Loucy (cell line): ENCODE measurements at regions not wholly inside any gene's neighbourhood (a gene's known extent, or its start where the extent isn't known, plus 50 kb on each side); places are given as distances from the start of the nearest gene placed in this dataset.

Experiments used
- H2AFZ ChIP-seq: fragments of 200-600 bp; sonication (generic); 2 replicates; pipeline ENCODE4 v1.6.0; 2016; ENCODE audit warnings: antibody characterized with exemption, mild to moderate bottlenecking, low read length, moderate library complexity
- H3F3A ChIP-seq: fragments of 200-600 bp; 2 replicates; pipeline ENCODE4 v1.6.0; 2016; ENCODE audit warnings: antibody characterized with exemption, low read depth, mild to moderate bottlenecking
- H3K27me3 ChIP-seq: fragments of 200-600 bp; sonication (generic); 2 replicates; pipeline ENCODE4 v1.6.1; 2014; ENCODE audit warnings: low read length, mild to moderate bottlenecking; ENCODE audit not compliant: insufficient read depth, poor library complexity, severe bottlenecking
- H3K36me3 ChIP-seq: fragments of 200-600 bp; sonication (generic); 2 replicates; pipeline ENCODE4 v1.6.1; 2016; ENCODE audit warnings: low read length; ENCODE audit not compliant: insufficient read depth
- H3K4me1 ChIP-seq: fragments of 200-600 bp; sonication (generic); 2 replicates; pipeline ENCODE4 v1.5.1; 2014; ENCODE audit warnings: low read length, mild to moderate bottlenecking; ENCODE audit not compliant: insufficient read depth, poor library complexity, severe bottlenecking
- H3K4me2 ChIP-seq: fragments of 200-600 bp; sonication (generic); 2 replicates; pipeline ENCODE4 v1.6.0; 2014; ENCODE audit warnings: antibody characterized with exemption, low read length, low read depth, mild to moderate bottlenecking; ENCODE audit not compliant: poor library complexity, severe bottlenecking
- H3K4me3 ChIP-seq: fragments of 200-600 bp; sonication (generic); 2 replicates; pipeline ENCODE4 v1.5.1; 2014; ENCODE audit warnings: low read length, mild to moderate bottlenecking, mixed read lengths; ENCODE audit not compliant: poor library complexity, severe bottlenecking
- H3K79me2 ChIP-seq: fragments of 200-600 bp; sonication (generic); 2 replicates; pipeline ENCODE4 v1.6.1; 2014; ENCODE audit warnings: low read length; ENCODE audit not compliant: insufficient read depth
- H3K9ac ChIP-seq: fragments of 200-600 bp; sonication (generic); 2 replicates; pipeline ENCODE4 v1.6.0; 2014; ENCODE audit warnings: mild to moderate bottlenecking, low read depth, low read length, moderate library complexity; ENCODE audit not compliant: poor library complexity, severe bottlenecking
- H3K9me2 ChIP-seq: fragments of 200-600 bp; sonication (generic); replicated peaks from 2 replicates; pipeline ENCODE4 v1.6.1; 2016; ENCODE audit warnings: low read depth, low read length, mixed read lengths
- H3K9me3 ChIP-seq: fragments of 200-600 bp; sonication (generic); 2 replicates; pipeline ENCODE4 v1.6.1; 2014; ENCODE audit warnings: mild to moderate bottlenecking, antibody characterized with exemption, low read length, low read depth; ENCODE audit not compliant: insufficient read depth
- H4K20me1 ChIP-seq: fragments of 200-600 bp; sonication (generic); 2 replicates; pipeline ENCODE4 v1.6.0; 2014; ENCODE audit warnings: antibody characterized with exemption, low read length, mild to moderate bottlenecking; ENCODE audit not compliant: insufficient read depth, poor library complexity, severe bottlenecking
- CTCF ChIP-seq: fragments of 200-600 bp; sonication (generic); conservative IDR thresholded peaks from 2 replicates; pipeline ENCODE4 v1.5.1; 2014; ENCODE audit warnings: mild to moderate bottlenecking, antibody characterized with exemption, low read length
- EZH2phosphoT487 ChIP-seq: fragments of 200-600 bp; IDR thresholded peaks from 2 replicates; pipeline ENCODE4 v1.6.1; 2018; ENCODE audit warnings: antibody characterized with exemption, mild to moderate bottlenecking, moderate library complexity, borderline replicate concordance

DNA sequence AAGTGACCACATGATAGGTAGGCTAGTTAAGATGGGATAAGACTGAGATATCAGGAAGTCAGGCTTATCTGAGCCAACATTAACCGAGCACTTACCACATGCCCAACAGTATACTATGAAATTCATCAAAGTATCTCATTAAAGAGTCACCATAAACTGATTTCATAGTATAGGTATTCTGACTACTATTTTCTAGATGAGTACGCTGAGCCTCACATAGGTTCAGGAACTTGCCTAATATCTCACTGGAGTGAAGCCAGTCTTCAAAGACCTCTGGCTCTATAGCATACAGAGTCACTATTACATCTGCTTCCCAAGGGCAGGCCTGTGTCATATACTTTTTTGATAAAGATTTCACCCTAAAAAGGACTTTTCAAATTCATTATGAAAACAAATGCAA is 115.6 kb upstream of the NGF start:
- no peak overlapping the region for H3K4me2 ChIP-seq
- no peaks in the 10 kb centered on the region for H3K79me2 ChIP-seq
- H3F3A ChIP-seq, result no peaks in the 10 kb centered on the region
- H3K36me3 ChIP-seq, result no peaks in the 10 kb centered on the region
- H3K9me2 ChIP-seq, result no peaks in the 10 kb centered on the region
- H2AFZ ChIP-seq, result no peak overlapping the region
- no peaks in the 10 kb centered on the region for H3K27me3 ChIP-seq
- no peaks in the 10 kb centered on the region for H4K20me1 ChIP-seq
- peaks cover 9% of the 10 kb centered on the region for H3K4me1 ChIP-seq
- no peak overlapping the region for H3K9ac ChIP-seq
- H3K9me3 ChIP-seq, result no peaks in the 10 kb centered on the region
- H3K4me3 ChIP-seq, result no peak overlapping the region
- TF ChIP-seq EZH2phosphoT487, result no peak
- no peak for TF ChIP-seq CTCF

DNA sequence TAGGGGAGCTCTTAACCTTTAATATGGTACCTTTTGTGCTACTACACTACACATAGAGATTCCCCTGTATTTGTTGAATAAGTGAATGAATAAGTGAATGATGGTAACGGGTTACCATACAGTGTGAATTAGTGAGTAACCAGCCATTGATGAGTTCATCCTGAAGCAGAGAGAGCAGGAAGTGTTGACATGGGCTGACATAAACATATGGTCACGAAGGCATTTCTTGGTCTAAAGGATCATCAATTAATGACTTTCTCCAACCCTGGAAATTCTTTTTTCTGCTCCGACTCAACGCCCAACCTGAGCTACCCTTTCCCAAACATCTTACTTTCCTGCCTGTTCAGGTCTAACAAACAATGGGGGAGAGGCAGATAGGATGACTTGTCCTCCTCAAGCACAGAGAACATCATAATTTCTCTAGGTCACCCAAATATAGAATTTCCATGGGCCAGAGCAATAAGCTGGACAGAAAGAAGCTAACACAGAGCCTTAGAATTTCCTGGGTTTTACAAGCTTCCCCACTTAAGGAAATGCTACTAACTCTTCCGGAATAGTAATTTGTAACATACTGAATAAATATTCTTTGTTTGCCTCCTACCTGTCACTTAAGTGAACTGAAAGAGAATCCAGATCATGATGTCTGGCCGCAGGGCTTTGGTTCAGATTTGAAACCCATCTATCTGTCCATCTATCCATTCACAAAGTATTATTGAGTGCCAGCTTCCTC is 114.7 kb upstream of the NGF start:
- Histone ChIP-seq H2AFZ (no peak overlapping the region), H3K9ac (no peak overlapping the region), H3K27me3 (no peaks in the 10 kb centered on the region), H3K36me3 (no peaks in the 10 kb centered on the region), H3K4me3 (no peak overlapping the region), H3K9me2 (no peaks in the 10 kb centered on the region), H3F3A (no peaks in the 10 kb centered on the region), H3K9me3 (no peaks in the 10 kb centered on the region), H3K4me1 (peaks cover 6% of the 10 kb centered on the region), H4K20me1 (no peaks in the 10 kb centered on the region), H3K4me2 (no peak overlapping the region), H3K79me2 (no peaks in the 10 kb centered on the region)
- TF ChIP-seq CTCF, result no peak
- no peak for TF ChIP-seq EZH2phosphoT487

DNA sequence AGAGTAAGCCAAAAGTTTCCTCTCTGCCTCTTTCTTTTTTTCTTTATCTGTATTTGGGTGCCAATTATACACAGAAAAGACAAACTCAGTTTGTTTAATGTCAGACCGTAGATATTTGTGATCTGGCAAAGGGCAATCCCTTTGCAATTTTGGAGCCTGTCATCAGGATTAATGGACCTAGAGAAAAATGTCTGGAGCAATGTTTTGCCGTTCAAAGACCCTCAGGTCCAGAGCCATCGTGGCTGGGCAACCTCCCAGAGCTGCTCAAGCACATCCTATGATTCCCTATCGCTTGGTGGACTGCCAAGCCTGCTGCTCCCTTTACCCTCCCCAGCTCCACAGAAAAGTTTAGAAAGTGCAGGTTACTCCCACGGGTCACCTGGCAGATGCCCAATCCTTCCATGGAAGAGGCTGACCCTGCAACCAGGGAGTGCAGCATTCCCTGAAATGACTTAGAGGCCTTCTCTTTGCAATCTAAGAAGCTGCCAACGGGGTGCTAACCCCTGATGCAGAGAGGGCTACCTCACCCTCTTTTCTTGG is 112.5 kb upstream of the NGF start:
- no peaks in the 10 kb centered on the region for H4K20me1 ChIP-seq
- no peaks in the 10 kb centered on the region for H3F3A ChIP-seq
- H3K4me2 ChIP-seq, result no peak overlapping the region
- TF ChIP-seq CTCF (no peak), EZH2phosphoT487 (no peak)
- no peak overlapping the region for H3K4me3 ChIP-seq
- H3K79me2 ChIP-seq, result no peaks in the 10 kb centered on the region
- no peak overlapping the region for H2AFZ ChIP-seq
- no peak overlapping the region for H3K9ac ChIP-seq
- H3K9me2 ChIP-seq, result no peaks in the 10 kb centered on the region
- H3K27me3 ChIP-seq, result no peaks in the 10 kb centered on the region
- H3K36me3 ChIP-seq, result no peaks in the 10 kb centered on the region
- peaks cover 6% of the 10 kb centered on the region for H3K4me1 ChIP-seq
- no peaks in the 10 kb centered on the region for H3K9me3 ChIP-seq
